Mammary epithelial cell (primary cell): ENCODE measurements at regions not wholly inside any gene's neighbourhood (a gene's known extent, or its start where the extent isn't known, plus 50 kb on each side); places are given as distances from the start of the nearest gene placed in this dataset.

ENCODE experiments used
- CTCF ChIP-seq, 2 donors: IDR thresholded peaks in 1 of 2; conservative IDR thresholded peaks in 1 of 2; 2 replicates each; pipeline ENCODE4 v1.5.1; 2011 to 2012; ENCODE audit warnings: inconsistent platforms in 2 of 2, low read length in 2 of 2, mild to moderate bottlenecking in 2 of 2, control low read depth in 1 of 2, low read depth in 1 of 2; ENCODE audit not compliant: insufficient read depth in 1 of 2; ENCODE audit errors: extremely low read depth in 1 of 2
- EZH2 ChIP-seq: IDR thresholded peaks from 2 replicates; pipeline ENCODE4 v1.6.1; 2012; ENCODE audit warnings: low read length, inconsistent platforms, borderline replicate concordance

- TF ChIP-seq CTCF (conservative IDR thresholded peaks at IDR 0.05 in 1 of 2, IDR thresholded peaks at IDR 0.05 in 1 of 2; ENCODE audit: extremely low read depth in 1 of 2, insufficient read depth in 1 of 2, low read depth in 1 of 2, low read length in 2 of 2) (no peak), EZH2 (no peak)
Measured at GRCh38 chr6:68040312-68040778, 594.7 kb upstream of the ADGRB3 start.
